Endothelial cell (in vitro differentiated cells): ENCODE measurements at regions not wholly inside any gene's neighbourhood (a gene's known extent, or its start where the extent isn't known, plus 50 kb on each side); places are given as distances from the start of the nearest gene placed in this dataset.

Source experiments
- DNase-seq: peaks from one replicate; pipeline ENCODE4 v3.0.0; 2021; ENCODE audit warnings: low spot score
- H3K27ac Mint-ChIP-seq: one replicate; pipeline ENCODE4 v1.8.0; 2021; ENCODE audit warnings: mixed read lengths, inconsistent platforms; ENCODE audit not compliant: unreplicated experiment
- H3K27me3 Mint-ChIP-seq: one replicate; pipeline ENCODE4 v1.8.0; 2021; ENCODE audit warnings: mild to moderate bottlenecking, moderate library complexity, mixed read lengths, inconsistent platforms; ENCODE audit not compliant: unreplicated experiment
- H3K36me3 Mint-ChIP-seq: one replicate; pipeline ENCODE4 v1.8.0; 2021; ENCODE audit warnings: mild to moderate bottlenecking, low read depth, mixed read lengths, inconsistent platforms; ENCODE audit not compliant: unreplicated experiment
- H3K4me1 Mint-ChIP-seq: one replicate; pipeline ENCODE4 v1.8.0; 2021; ENCODE audit warnings: mild to moderate bottlenecking, mixed read lengths, inconsistent platforms; ENCODE audit not compliant: unreplicated experiment
- H3K4me3 Mint-ChIP-seq: one replicate; pipeline ENCODE4 v1.8.0; 2021; ENCODE audit warnings: mild to moderate bottlenecking, mixed read lengths, inconsistent platforms; ENCODE audit not compliant: unreplicated experiment
- H3K9me3 Mint-ChIP-seq: one replicate; pipeline ENCODE4 v1.8.0; 2021; ENCODE audit warnings: mixed read lengths, inconsistent platforms; ENCODE audit not compliant: unreplicated experiment
- CTCF ChIP-seq: fragments of 200-600 bp; sonication (generic); IDR thresholded peaks from one replicate; pipeline ENCODE4 v1.5.0; 2021; ENCODE audit warnings: antibody characterized with exemption; ENCODE audit not compliant: unreplicated experiment

- H3K4me3 Mint-ChIP-seq = no peak overlapping the region
- H3K36me3 Mint-ChIP-seq = no peaks in the 10 kb centered on the region
- TF ChIP-seq CTCF = no peak
Observed at GRCh38 chr15:95176794-95177577, 945.6 kb downstream of the MCTP2 start.

GRCh38 chr15:95180530-95180929 lies 949.2 kb downstream of the MCTP2 start:
- no peak for DNase-seq
- H3K4me1 Mint-ChIP-seq = no peaks in the 10 kb centered on the region
- no peak overlapping the region for H3K27ac Mint-ChIP-seq
- H3K9me3 Mint-ChIP-seq = no peaks in the 10 kb centered on the region
- H3K27me3 Mint-ChIP-seq = no peaks in the 10 kb centered on the region
- no peak overlapping the region for H3K4me3 Mint-ChIP-seq
- no peak for TF ChIP-seq CTCF
- H3K36me3 Mint-ChIP-seq = no peaks in the 10 kb centered on the region

More at GRCh38 chr15:95176794-95177577, 945.6 kb downstream of the MCTP2 start:
- H3K27ac Mint-ChIP-seq = no peak overlapping the region
- DNase-seq = no peak
- H3K27me3 Mint-ChIP-seq = no peaks in the 10 kb centered on the region
- no peaks in the 10 kb centered on the region for H3K4me1 Mint-ChIP-seq
- no peaks in the 10 kb centered on the region for H3K9me3 Mint-ChIP-seq

GRCh38 chr15:95182091-95182490 lies 950.7 kb downstream of the MCTP2 start:
- Mint-ChIP-seq H3K9me3 (no peaks in the 10 kb centered on the region), H3K27ac (no peak overlapping the region), H3K36me3 (peaks cover under 1% of the 10 kb centered on the region), H3K4me1 (no peaks in the 10 kb centered on the region), H3K27me3 (no peaks in the 10 kb centered on the region), H3K4me3 (no peak overlapping the region)
- DNase-seq = no peak
- TF ChIP-seq CTCF = no peak

GRCh38 chr15:95192923-95193322 lies 961.6 kb downstream of the MCTP2 start:
- no peak for TF ChIP-seq CTCF
- H3K36me3 Mint-ChIP-seq = no peaks in the 10 kb centered on the region
- H3K27ac Mint-ChIP-seq = no peak overlapping the region
- H3K27me3 Mint-ChIP-seq = peaks cover 2% of the 10 kb centered on the region
- no peaks in the 10 kb centered on the region for H3K9me3 Mint-ChIP-seq
- no peak overlapping the region for H3K4me3 Mint-ChIP-seq
- DNase-seq = no peak
- no peaks in the 10 kb centered on the region for H3K4me1 Mint-ChIP-seq

- H3K4me3 Mint-ChIP-seq = no peak overlapping the region
- H3K9me3 Mint-ChIP-seq = peaks cover 3% of the 10 kb centered on the region
- H3K36me3 Mint-ChIP-seq = no peaks in the 10 kb centered on the region
- H3K27ac Mint-ChIP-seq = no peak overlapping the region
- peaks cover 2% of the 10 kb centered on the region for H3K27me3 Mint-ChIP-seq
- H3K4me1 Mint-ChIP-seq = no peaks in the 10 kb centered on the region
- no peak for DNase-seq
- TF ChIP-seq CTCF = no peak
Observed at GRCh38 chr15:95194746-95195145, 963.4 kb downstream of the MCTP2 start.
